GM12878 (cell line): ENCODE measurements at regions not wholly inside any gene's neighbourhood (a gene's known extent, or its start where the extent isn't known, plus 50 kb on each side); places are given as distances from the start of the nearest gene placed in this dataset.

Experiments used
- ATAC-seq: fragments of 200-7000 bp; cut with Tn5 transposase; 3 replicates; pipeline ENCODE4 v1.9.1; 2020; ENCODE audit warnings: mild to moderate bottlenecking, moderate library complexity
- BruUV-seq: library from RNA; stranded (reverse); fragments of 400-500 nt; replicated peaks from 2 replicates; lab custom pipeline; 2021; lab: Mats Ljungman, UMichigan
- CTCF ChIA-PET: fragments of 300-600 bp; sonication (Branson Sonifier 250); formaldehyde crosslinking; extraction: SDS; loops from one replicate; lab custom pipeline; 2021; ENCODE audit warnings: inconsistent platforms; lab: Yijun Ruan, JAX
- POLR2A ChIA-PET: fragments of 350-600 bp; formaldehyde crosslinking; extraction: SDS; loops from one replicate; lab custom pipeline; 2021; ENCODE audit warnings: inconsistent platforms; lab: Charles Lee
- RAD21 ChIA-PET: fragments of 300-600 bp; sonication (Branson Sonifier 250); formaldehyde crosslinking; loops from one replicate; lab custom pipeline; 2023; ENCODE audit warnings: antibody characterized with exemption; ENCODE audit not compliant: unreplicated experiment; lab: Charles Lee
- SMC1A ChIA-PET: fragments of 300-600 bp; sonication (Branson Sonifier 250); formaldehyde crosslinking; loops from one replicate; lab custom pipeline; 2023; ENCODE audit not compliant: unreplicated experiment, uncharacterized antibody; lab: Charles Lee
- DNase-seq: peaks from one replicate; pipeline ENCODE4 v3.0.0-alpha.2; 2011; ENCODE audit warnings: low read depth, low spot score
- FAIRE-seq: peaks from 3 replicates; lab custom pipeline; 2011; peaks lifted over from hg19 to GRCh38; lab: Jason Lieb, UNC
- H2AFZ ChIP-seq: 2 replicates; pipeline ENCODE4 v1.6.0; 2011; ENCODE audit warnings: low read depth, low read length, control low read depth; ENCODE audit not compliant: control insufficient read depth
- H3K27ac ChIP-seq: 2 replicates; pipeline ENCODE4 v1.5.1; 2011; ENCODE audit warnings: control low read depth; ENCODE audit not compliant: control insufficient read depth, insufficient read depth
- H3K27me3 ChIP-seq, 2 experiments: replicated peaks in 1 of 2; 2 replicates each; pipeline versions ENCODE4 v1.6.0 to v1.6.1; 2011; ENCODE audit warnings: low read length in 1 of 2; ENCODE audit not compliant: control insufficient read depth in 2 of 2, insufficient read depth in 2 of 2
- H3K36me3 ChIP-seq, 2 experiments: 2 replicates each; pipeline ENCODE4 v1.5.1; 2011; ENCODE audit warnings: low read length in 1 of 2; ENCODE audit not compliant: control insufficient read depth in 2 of 2, insufficient read depth in 2 of 2
- H3K4me1 ChIP-seq: 2 replicates; pipeline ENCODE4 v1.6.1; 2011; ENCODE audit warnings: mild to moderate bottlenecking, low read length, moderate library complexity, mixed read lengths; ENCODE audit not compliant: control insufficient read depth, insufficient read depth
- H3K4me2 ChIP-seq: 2 replicates; pipeline ENCODE4 v1.6.0; 2011; ENCODE audit warnings: control low read depth; ENCODE audit not compliant: control insufficient read depth, insufficient read depth
- H3K4me3 ChIP-seq: fragments of 200-600 bp; sonication (generic); 2 replicates; pipeline ENCODE4 v1.5.1; 2016
- H3K79me2 ChIP-seq: 2 replicates; pipeline ENCODE4 v1.6.0; 2011; ENCODE audit warnings: low read length; ENCODE audit not compliant: control insufficient read depth, insufficient read depth
- H3K9ac ChIP-seq: 2 replicates; pipeline ENCODE4 v1.8.0; 2011; ENCODE audit warnings: low read length, control low read depth, mixed read lengths; ENCODE audit not compliant: control insufficient read depth, insufficient read depth
- H3K9me3 ChIP-seq: replicated peaks from 3 replicates; pipeline ENCODE4 v1.5.1; 2011; ENCODE audit warnings: mild to moderate bottlenecking, low read length; ENCODE audit not compliant: control insufficient read depth, insufficient read depth
- H4K20me1 ChIP-seq: 2 replicates; pipeline ENCODE4 v1.6.0; 2011; ENCODE audit not compliant: control insufficient read depth, insufficient read depth
- CHD2 ChIP-seq: IDR thresholded peaks from 2 replicates; pipeline ENCODE4 v1.6.1; 2011; ENCODE audit warnings: low read depth, low read length, improper control_type of control experiment, borderline replicate concordance
- E2F4 ChIP-seq: IDR thresholded peaks from 2 replicates; pipeline ENCODE4 v1.6.1; 2012; ENCODE audit warnings: low read depth, low read length, improper control_type of control experiment
- HCFC1 ChIP-seq: fragments of 150-350 bp; IDR thresholded peaks from 2 replicates; pipeline ENCODE4 v1.6.1; 2014; ENCODE audit warnings: low read length
- JUND ChIP-seq: IDR thresholded peaks from 2 replicates; pipeline ENCODE4 v1.6.1; 2012; ENCODE audit warnings: low read depth, mild to moderate bottlenecking, low read length, improper control_type of control experiment, moderate library complexity
- MXI1 ChIP-seq: fragments of 150-350 bp; IDR thresholded peaks from 2 replicates; pipeline ENCODE4 v1.6.1; 2011; ENCODE audit warnings: low read depth, mild to moderate bottlenecking, inconsistent platforms, low read length, improper control_type of control experiment
- NBN ChIP-seq: fragments of 450-650 bp; IDR thresholded peaks from 2 replicates; pipeline ENCODE4 v1.6.1; 2016
- NKRF ChIP-seq: fragments of 450-650 bp; conservative IDR thresholded peaks from 2 replicates; pipeline ENCODE4 v1.6.1; 2017; ENCODE audit warnings: mild to moderate bottlenecking, moderate library complexity
- NR2C1 ChIP-seq: fragments of 450-650 bp; IDR thresholded peaks from 2 replicates; pipeline ENCODE4 v1.6.1; 2017; ENCODE audit warnings: antibody characterized with exemption, mild to moderate bottlenecking, moderate library complexity
- RELB ChIP-seq: fragments of 450-650 bp; IDR thresholded peaks from 2 replicates; pipeline ENCODE4 v1.6.1; 2017; ENCODE audit warnings: low read depth, mild to moderate bottlenecking, moderate library complexity
- RFX5 ChIP-seq: IDR thresholded peaks from 2 replicates; pipeline ENCODE4 v1.6.1; 2011; ENCODE audit warnings: low read depth, low read length, improper control_type of control experiment
- SMAD1 ChIP-seq: fragments of 450-650 bp; IDR thresholded peaks from 2 replicates; pipeline ENCODE4 v1.6.1; 2018; ENCODE audit warnings: mild to moderate bottlenecking, low read depth; ENCODE audit not compliant: partially characterized antibody
- SREBF2 ChIP-seq: IDR thresholded peaks from 2 replicates; pipeline ENCODE4 v1.6.1; 2012; ENCODE audit warnings: mild to moderate bottlenecking, low read length
- SUPT20H ChIP-seq: IDR thresholded peaks from 2 replicates; pipeline ENCODE4 v1.6.1; 2011; ENCODE audit warnings: low read depth, mild to moderate bottlenecking, low read length, moderate library complexity, borderline replicate concordance; ENCODE audit not compliant: control insufficient read depth
- SUZ12 ChIP-seq: fragments of 200-600 bp; sonication (generic); IDR thresholded peaks from one replicate; pipeline ENCODE4 v1.6.1; 2018; ENCODE audit warnings: antibody characterized with exemption, mild to moderate bottlenecking; ENCODE audit not compliant: unreplicated experiment
- TCF12 ChIP-seq: IDR thresholded peaks from 2 replicates; pipeline ENCODE4 v1.6.1; 2011; ENCODE audit warnings: low read depth, mild to moderate bottlenecking, low read length
- ZBTB4 ChIP-seq: fragments of 450-650 bp; formaldehyde crosslinking; IDR thresholded peaks from 2 replicates; pipeline ENCODE4 v1.4.0; 2022; ENCODE audit warnings: mild to moderate bottlenecking, moderate library complexity
- ZNF384 ChIP-seq: IDR thresholded peaks from 2 replicates; pipeline ENCODE4 v1.6.1; 2012; ENCODE audit warnings: low read depth, mild to moderate bottlenecking, low read length, improper control_type of control experiment, borderline replicate concordance
- ZNF622 ChIP-seq: fragments of 450-650 bp; IDR thresholded peaks from 2 replicates; pipeline ENCODE4 v1.6.1; 2017; ENCODE audit warnings: mild to moderate bottlenecking, inconsistent platforms
- WGBS: methylation state at CpG from one replicate; pipeline ENCODE4 v1.1.6; 2016; ENCODE audit warnings: low lambda C conversion rate; ENCODE audit not compliant: insufficient replicate concordance, insufficient coverage; ENCODE audit errors: missing lambda C conversion rate; 5-methylcytosine and 5-hydroxymethylcytosine counted together
- in situ Hi-C: fragments of 300-500 bp; cut with MboI; formaldehyde crosslinking; loops from 9 replicates; pipeline ENCODE4 v1.14.3; 2018; ENCODE audit warnings: mixed read lengths
- intact Hi-C: fragments of 100-400 bp; cut with micrococcal nuclease; formaldehyde crosslinking; loops from one replicate; pipeline ENCODE4 v1.14.2; 2022; ENCODE audit not compliant: unreplicated experiment

- no peak overlapping the region for H3K4me2 ChIP-seq
- no peak overlapping the region for H3K27ac ChIP-seq
- no peak overlapping the region for H3K4me3 ChIP-seq
- SMC1A ChIA-PET = no interaction called here
- ATAC-seq = no peak
- no peak for FAIRE-seq
- in situ Hi-C loops = no loop called here
- RAD21 ChIA-PET = no interaction called here
- H3K4me1 ChIP-seq = no peaks in the 10 kb centered on the region
- H3K9me3 ChIP-seq = no peaks in the 10 kb centered on the region
- POLR2A ChIA-PET = no interaction called here
- H3K27me3 ChIP-seq = no peaks in the 10 kb centered on the region
- H3K79me2 ChIP-seq = no peaks in the 10 kb centered on the region
- no peaks in the 10 kb centered on the region for H4K20me1 ChIP-seq
- intact Hi-C loops = no loop called here
- H3K36me3 ChIP-seq = no peaks in the 10 kb centered on the region
- CTCF ChIA-PET = no interaction called here
- DNase-seq = no peak
- no peak overlapping the region for H3K9ac ChIP-seq
- H2AFZ ChIP-seq = no peak overlapping the region
- BruUV-seq = no TSS peak
- WGBS = 65% methylated on average over 3 of the region's 3 CpGs
- no peak for TF ChIP-seq RELB
- TF ChIP-seq TCF12 = no peak
- no peak for TF ChIP-seq E2F4
- TF ChIP-seq MXI1 = no peak
- TF ChIP-seq NKRF = no peak
- TF ChIP-seq ZBTB4 (CRISPR knock-in tag) = no peak
- no peak for TF ChIP-seq NR2C1
- no peak for TF ChIP-seq ZNF622
- no peak for TF ChIP-seq JUND
- TF ChIP-seq NBN = no peak
- no peak for TF ChIP-seq CHD2
- TF ChIP-seq ZNF384 = no peak
- no peak for TF ChIP-seq SUZ12
- no peak for TF ChIP-seq RFX5
- TF ChIP-seq SMAD1 = no peak
- no peak for TF ChIP-seq SREBF2
- no peak for TF ChIP-seq SUPT20H
- TF ChIP-seq HCFC1 = no peak
Measured at GRCh38 chr13:77979721-77980385, 61.2 kb upstream of the EDNRB start.
